ENCODE measurements at regions not wholly inside any gene's neighbourhood (a gene's known extent, or its start where the extent isn't known, plus 50 kb on each side); places are given as distances from the start of the nearest gene placed in this dataset.
"Not testable (repeated sequence)": the region's sequence is repeated elsewhere in the genome, so short reads cannot be mapped to it uniquely, and the experiment has no call there.

GRCh38 chr17:34024386-34024785, 230.7 kb upstream of the CCL2 start:
- no peak for DNase-seq (ENCODE audit: low read depth)

GRCh38 chr17:34024806-34025551, 230.1 kb upstream of the CCL2 start:
- no peak for DNase-seq (ENCODE audit: low read depth)

GRCh38 chr17:34030601-34031000, 224.5 kb upstream of the CCL2 start:
- DNase-seq (ENCODE audit: low read depth), result not testable (repeated sequence)

GRCh38 chr17:34032305-34032704, 222.8 kb upstream of the CCL2 start:
- not testable (repeated sequence) for DNase-seq (ENCODE audit: low read depth)

GRCh38 chr17:34038786-34039185, 216.3 kb upstream of the CCL2 start:
- not testable (repeated sequence) for DNase-seq (ENCODE audit: low read depth)

- DNase-seq (ENCODE audit: low read depth), result not testable (repeated sequence)
Measured at GRCh38 chr17:34039213-34039612, 215.9 kb upstream of the CCL2 start.

GRCh38 chr17:34039759-34040555, 215.1 kb upstream of the CCL2 start:
- not testable (repeated sequence) for DNase-seq (ENCODE audit: low read depth)

GRCh38 chr17:34045990-34046389, 209.1 kb upstream of the CCL2 start:
- no peak for DNase-seq (ENCODE audit: low read depth)

- no peak for DNase-seq (ENCODE audit: low read depth)
Measured at GRCh38 chr17:34051046-34051445, 204.0 kb upstream of the CCL2 start.

- DNase-seq (ENCODE audit: low read depth), result no peak
Measured at GRCh38 chr17:34054495-34054894, 200.6 kb upstream of the CCL2 start.

GRCh38 chr17:34055606-34056005, 199.5 kb upstream of the CCL2 start:
- DNase-seq (ENCODE audit: low read depth), result no peak

- DNase-seq (ENCODE audit: low read depth), result no peak
Measured at GRCh38 chr17:34059423-34060220, 195.5 kb upstream of the CCL2 start.

GRCh38 chr17:34066528-34066927, 188.6 kb upstream of the CCL2 start:
- no peak for DNase-seq (ENCODE audit: low read depth)

- no peak for DNase-seq (ENCODE audit: low read depth)
Measured at GRCh38 chr17:34067011-34067410, 188.1 kb upstream of the CCL2 start.

GRCh38 chr17:34068571-34068970, 186.5 kb upstream of the CCL2 start:
- no peak for DNase-seq (ENCODE audit: low read depth)

- DNase-seq (ENCODE audit: low read depth), result no peak
Measured at GRCh38 chr17:34070712-34071111, 184.4 kb upstream of the CCL2 start.

- DNase-seq (ENCODE audit: low read depth), result no peak
Measured at GRCh38 chr17:34071886-34072420, 183.1 kb upstream of the CCL2 start.

GRCh38 chr17:34075076-34075475, 180.0 kb upstream of the CCL2 start:
- DNase-seq (ENCODE audit: low read depth), result no peak

GRCh38 chr17:34076743-34077631, 178.1 kb upstream of the CCL2 start:
- DNase-seq (ENCODE audit: low read depth), result no peak

- DNase-seq (ENCODE audit: low read depth), result no peak
Measured at GRCh38 chr17:34081269-34081668, 173.8 kb upstream of the CCL2 start.

- DNase-seq (ENCODE audit: low read depth), result no peak
Measured at GRCh38 chr17:34082404-34082803, 172.7 kb upstream of the CCL2 start.
